HG02763 (cell line): ENCODE measurements at regions not wholly inside any gene's neighbourhood (a gene's known extent, or its start where the extent isn't known, plus 50 kb on each side); places are given as distances from the start of the nearest gene placed in this dataset.
A peak's percentile ranks its signal among the peaks of the same experiment; 100 is the strongest.

Experiments used
- ATAC-seq: cut with Tn5 transposase; IDR thresholded peaks from one replicate; pipeline ENCODE4 v1.9.1; 2021; ENCODE audit warnings: mild to moderate bottlenecking, moderate library complexity; ENCODE audit not compliant: unreplicated experiment

- no peak for ATAC-seq
Observed at GRCh38 chr9:89805571-89806292, 200.9 kb downstream of the GADD45G start.

DNA sequence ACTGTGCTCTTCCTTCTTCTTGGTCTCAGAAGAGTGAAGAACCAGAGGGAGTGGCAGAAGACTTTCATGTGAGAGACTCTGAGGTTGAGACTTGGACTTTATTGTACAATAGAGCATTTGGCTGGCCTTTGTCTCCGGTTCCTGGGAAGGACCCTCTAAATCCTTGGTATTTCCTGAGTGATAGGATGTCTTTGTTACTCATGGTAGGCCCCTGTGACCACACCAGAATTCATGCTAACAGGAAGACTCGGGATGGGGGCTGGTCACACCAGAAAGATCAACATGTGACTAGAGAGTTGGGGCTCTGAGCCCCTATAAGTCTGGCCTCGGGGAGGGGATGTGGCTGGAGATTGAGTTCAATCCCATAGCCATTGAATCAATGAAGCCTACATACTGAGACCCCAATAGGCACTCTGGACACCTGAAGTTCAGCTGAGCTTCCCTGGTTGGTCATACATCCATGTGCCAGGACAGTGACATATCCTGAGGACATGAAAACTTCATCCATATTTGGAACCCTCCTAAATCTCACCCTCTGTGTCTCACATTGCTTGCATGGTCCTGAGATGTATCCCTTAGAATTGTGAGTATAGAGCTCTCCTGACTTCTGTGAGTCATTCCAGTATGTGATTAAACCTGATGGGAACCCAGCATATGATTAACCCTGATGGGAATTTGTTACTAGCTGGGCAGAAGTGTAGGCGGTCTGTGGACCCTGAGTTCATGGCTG lies 201.7 kb downstream of the GADD45G start:
- ATAC-seq = no peak

- no peak for ATAC-seq
Observed at GRCh38 chr9:89807101-89807395, 202.2 kb downstream of the GADD45G start.

- no peak for ATAC-seq
Observed at GRCh38 chr9:89807682-89808075, 202.9 kb downstream of the GADD45G start.

GRCh38 chr9:89808076-89808755 lies 203.4 kb downstream of the GADD45G start:
- ATAC-seq = no peak

GRCh38 chr9:89808756-89809181 lies 204.0 kb downstream of the GADD45G start:
- no peak for ATAC-seq

GRCh38 chr9:89810431-89810830 lies 205.6 kb downstream of the GADD45G start:
- no peak for ATAC-seq

DNA sequence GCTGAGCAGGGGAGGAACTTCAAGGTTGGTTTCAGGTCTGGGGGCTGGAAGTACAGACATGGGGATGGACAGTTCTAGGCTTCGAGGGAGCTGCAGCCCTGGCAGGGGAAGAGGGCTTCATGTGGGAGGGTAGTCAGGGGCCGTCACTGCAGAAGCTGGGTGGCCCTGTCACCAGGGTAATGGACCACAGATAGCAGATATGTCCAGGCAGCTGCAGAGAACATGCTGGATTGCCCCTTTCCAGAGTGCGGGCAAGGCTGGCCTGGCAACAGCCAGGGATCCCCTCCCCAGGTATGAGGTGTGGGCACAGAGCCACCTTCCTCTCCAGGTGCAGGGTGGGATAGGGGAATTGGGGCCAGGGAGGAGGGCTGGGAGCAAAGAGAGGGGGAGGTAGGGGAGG lies 206.5 kb downstream of the GADD45G start:
- no peak for ATAC-seq

GRCh38 chr9:89811886-89812450 lies 207.2 kb downstream of the GADD45G start:
- ATAC-seq = no peak

DNA sequence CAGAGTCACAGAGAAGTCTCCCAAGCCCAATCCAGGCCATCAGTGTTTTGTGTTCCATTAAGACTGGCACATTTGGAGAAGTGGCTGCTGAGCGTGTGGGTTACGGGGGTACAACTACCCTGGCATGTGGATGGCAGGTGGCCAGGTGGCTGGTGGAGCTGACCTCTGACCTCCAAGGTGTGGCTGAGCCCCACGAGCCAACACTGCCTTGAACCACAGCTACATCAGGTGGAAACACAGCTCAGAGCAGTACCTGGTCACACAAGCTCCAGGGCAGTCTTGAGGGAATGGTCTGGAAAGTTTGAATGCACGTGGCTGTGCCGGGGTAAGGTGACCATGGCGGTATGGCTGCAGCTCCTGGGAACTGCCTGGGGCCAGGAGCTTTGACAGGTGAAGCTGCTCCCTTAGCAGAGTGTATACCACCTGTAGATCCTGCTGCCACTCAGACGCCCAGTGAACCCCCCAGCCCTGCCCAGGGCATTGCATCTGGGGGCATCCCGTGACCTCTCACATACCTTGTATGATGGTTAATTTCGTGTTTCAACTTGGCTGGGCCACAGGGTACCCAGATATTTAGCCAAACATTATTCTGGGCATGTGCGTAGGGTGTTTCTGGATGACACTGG lies 207.9 kb downstream of the GADD45G start:
- ATAC-seq = no peak

GRCh38 chr9:89813482-89813881 lies 208.7 kb downstream of the GADD45G start:
- ATAC-seq = no peak

- no peak for ATAC-seq
Observed at GRCh38 chr9:89814340-89815040, 209.7 kb downstream of the GADD45G start.

GRCh38 chr9:89815061-89815902 lies 210.5 kb downstream of the GADD45G start:
- ATAC-seq = peak; percentile 37

DNA sequence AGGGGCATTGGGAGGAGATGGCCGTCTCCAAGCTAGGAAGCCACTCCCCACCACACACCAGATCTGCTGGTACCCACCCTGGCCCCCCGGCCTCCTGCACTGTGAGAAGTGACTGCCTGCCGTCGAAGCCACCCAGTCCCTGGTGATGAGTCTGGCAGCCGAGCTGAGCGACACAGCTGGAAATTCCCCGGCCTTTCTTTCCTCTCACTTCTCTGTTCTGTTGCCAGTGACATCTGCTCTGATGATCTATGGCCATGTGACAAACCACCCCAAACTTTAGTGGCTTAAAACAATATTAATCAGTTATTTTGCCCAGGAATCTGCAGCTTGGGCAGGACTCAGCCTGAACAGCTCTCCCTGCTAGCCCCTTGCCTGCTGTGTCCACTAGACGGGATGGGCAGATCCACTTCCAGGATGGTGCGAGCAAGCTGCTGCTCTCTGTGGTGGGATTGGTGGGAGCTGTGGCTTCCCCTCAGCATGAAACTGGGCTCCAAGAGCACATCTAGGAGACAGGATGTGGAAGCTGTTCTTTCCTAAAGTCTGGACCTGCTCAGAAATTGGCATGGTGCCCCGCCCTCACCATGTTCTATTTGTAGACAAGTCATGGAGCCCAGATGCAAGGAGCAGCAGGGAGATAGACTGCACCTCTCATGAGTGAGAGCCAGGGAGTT lies 211.2 kb downstream of the GADD45G start:
- ATAC-seq = peak; percentile 85

GRCh38 chr9:89817151-89817950 lies 212.5 kb downstream of the GADD45G start:
- ATAC-seq = no peak

DNA sequence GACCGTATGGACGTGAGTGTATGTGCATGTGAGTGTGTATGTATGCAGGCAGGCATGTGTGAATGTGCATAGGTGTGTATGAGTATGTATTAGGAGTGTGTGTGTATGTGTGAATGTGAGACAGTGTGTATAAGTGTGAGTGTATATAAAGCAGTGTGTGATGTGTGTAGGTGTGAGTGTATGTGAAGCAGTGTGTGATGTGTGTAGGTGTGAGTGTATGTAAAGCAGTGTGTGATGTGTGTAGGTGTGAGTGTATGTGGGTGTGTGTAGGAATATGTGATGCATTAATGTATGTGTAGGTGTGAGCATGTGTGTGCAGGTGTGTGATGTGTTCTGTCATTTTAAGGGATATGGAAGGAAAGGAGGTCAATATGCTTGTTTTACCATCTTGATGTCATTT lies 215.5 kb downstream of the GADD45G start:
- no peak for ATAC-seq

DNA sequence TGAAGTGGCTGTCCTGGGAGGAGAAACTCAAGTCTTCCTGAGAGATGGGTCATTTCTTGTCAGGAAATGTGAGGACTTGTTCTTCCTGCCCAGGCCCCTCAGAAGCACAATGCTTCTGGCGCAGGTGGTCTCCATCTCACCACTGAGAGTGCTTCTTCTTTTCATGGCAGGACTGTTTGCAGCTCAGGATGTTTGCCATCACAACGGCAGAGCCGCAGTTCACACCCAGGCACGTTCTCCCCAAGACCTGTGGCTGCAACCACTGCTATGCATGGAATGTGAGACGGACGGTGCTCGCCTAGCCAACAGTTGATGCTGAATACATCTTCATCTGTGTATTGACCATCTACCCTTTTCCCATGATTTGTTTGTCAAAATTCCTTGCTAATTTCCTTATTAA lies 216.3 kb downstream of the GADD45G start:
- ATAC-seq = no peak

GRCh38 chr9:89822996-89823395 lies 218.2 kb downstream of the GADD45G start:
- no peak for ATAC-seq
